Left ventricle myocardium inferior (tissue), 1 donor: ENCODE measurements at regions not wholly inside any gene's neighbourhood (a gene's known extent, or its start where the extent isn't known, plus 50 kb on each side); places are given as distances from the start of the nearest gene placed in this dataset.
"Not testable (repeated sequence)": the region's sequence is repeated elsewhere in the genome, so short reads cannot be mapped to it uniquely, and the experiment has no call there.

Experiments used
- DNase-seq: peaks from one replicate; pipeline ENCODE4 v3.0.0-alpha.2; 2020
- H3K27ac ChIP-seq: fragments of 200-600 bp; replicated peaks from 2 replicates; pipeline ENCODE4 v1.8.0; 2021
- H3K27me3 ChIP-seq: fragments of 200-600 bp; 2 replicates; pipeline ENCODE4 v1.8.0; 2021; ENCODE audit warnings: low read depth
- H3K36me3 ChIP-seq: fragments of 200-600 bp; 2 replicates; pipeline ENCODE4 v1.8.0; 2021
- H3K4me1 ChIP-seq: fragments of 200-600 bp; 2 replicates; pipeline ENCODE4 v1.8.0; 2021
- H3K4me3 ChIP-seq: fragments of 200-600 bp; 2 replicates; pipeline ENCODE4 v1.8.0; 2021; ENCODE audit warnings: mild to moderate bottlenecking, moderate library complexity
- H3K9me3 ChIP-seq: fragments of 200-600 bp; replicated peaks from 2 replicates; pipeline ENCODE4 v1.8.0; 2021
- intact Hi-C: fragments of 100-400 bp; cut with micrococcal nuclease; formaldehyde crosslinking; loops from one replicate; pipeline ENCODE4 v1.11.0; 2022
- TF ChIP-seq, protein P1 (sequence below): fragments of 200-600 bp; IDR thresholded peaks from 2 replicates; pipeline ENCODE4 v1.8.0; 2021; ENCODE audit warnings: antibody characterized with exemption, mild to moderate bottlenecking, borderline replicate concordance
- donor health status: DM: no; HTN: yes; CAD: no; lungs with severe emphysema.

DNA sequence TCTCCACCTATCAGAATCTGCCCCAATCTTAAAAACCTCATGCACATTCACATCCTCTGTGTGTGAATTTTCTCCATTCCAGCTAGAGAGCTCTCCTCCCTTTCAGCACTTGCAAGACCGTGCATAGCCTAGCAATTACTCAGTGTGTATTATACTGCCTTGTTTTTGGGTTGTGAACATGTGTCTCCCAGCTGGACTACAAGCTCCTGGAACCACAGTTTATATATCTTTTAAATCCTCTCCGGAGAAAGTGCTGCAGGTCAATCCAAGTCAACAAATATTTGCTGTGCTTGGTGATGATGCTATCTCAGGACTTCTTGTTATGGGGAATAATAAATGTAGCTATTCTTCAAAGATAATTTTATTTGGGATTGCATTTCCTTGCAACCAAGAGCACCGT is 58.2 kb upstream of the MEX3C start:
- Histone ChIP-seq H3K27me3 (no peaks in the 10 kb centered on the region), H3K27ac (no peak overlapping the region), H3K36me3 (no peaks in the 10 kb centered on the region), H3K4me3 (no peak overlapping the region), H3K9me3 (no peaks in the 10 kb centered on the region), H3K4me1 (peaks cover 10% of the 10 kb centered on the region)
- DNase-seq, result no peak
- TF ChIP-seq, protein P1, sequence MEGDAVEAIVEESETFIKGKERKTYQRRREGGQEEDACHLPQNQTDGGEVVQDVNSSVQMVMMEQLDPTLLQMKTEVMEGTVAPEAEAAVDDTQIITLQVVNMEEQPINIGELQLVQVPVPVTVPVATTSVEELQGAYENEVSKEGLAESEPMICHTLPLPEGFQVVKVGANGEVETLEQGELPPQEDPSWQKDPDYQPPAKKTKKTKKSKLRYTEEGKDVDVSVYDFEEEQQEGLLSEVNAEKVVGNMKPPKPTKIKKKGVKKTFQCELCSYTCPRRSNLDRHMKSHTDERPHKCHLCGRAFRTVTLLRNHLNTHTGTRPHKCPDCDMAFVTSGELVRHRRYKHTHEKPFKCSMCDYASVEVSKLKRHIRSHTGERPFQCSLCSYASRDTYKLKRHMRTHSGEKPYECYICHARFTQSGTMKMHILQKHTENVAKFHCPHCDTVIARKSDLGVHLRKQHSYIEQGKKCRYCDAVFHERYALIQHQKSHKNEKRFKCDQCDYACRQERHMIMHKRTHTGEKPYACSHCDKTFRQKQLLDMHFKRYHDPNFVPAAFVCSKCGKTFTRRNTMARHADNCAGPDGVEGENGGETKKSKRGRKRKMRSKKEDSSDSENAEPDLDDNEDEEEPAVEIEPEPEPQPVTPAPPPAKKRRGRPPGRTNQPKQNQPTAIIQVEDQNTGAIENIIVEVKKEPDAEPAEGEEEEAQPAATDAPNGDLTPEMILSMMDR, result no peak
- intact Hi-C loops, result no loop called here

DNA sequence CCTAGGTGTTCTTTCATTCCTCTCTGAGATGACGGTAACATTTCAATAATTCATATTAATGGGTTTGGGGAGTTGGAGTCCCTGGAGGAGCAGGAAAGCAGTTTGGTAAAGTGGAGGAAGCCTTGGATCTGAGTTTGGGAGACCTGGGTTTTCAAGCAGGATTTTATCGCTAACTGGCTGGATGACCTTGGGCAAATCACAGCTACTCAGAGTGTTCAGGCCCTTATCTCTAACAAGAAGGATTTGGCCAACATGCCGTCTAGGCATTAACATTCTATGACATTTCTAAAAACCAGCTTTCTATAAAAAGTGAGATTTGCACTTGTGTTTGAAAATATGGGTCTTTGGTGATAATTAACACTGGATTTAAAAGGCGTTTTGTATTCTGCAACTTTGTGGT is 59.7 kb upstream of the MEX3C start:
- Histone ChIP-seq H3K27me3 (no peaks in the 10 kb centered on the region), H3K4me1 (peaks cover 10% of the 10 kb centered on the region), H3K27ac (no peak overlapping the region), H3K36me3 (no peaks in the 10 kb centered on the region), H3K9me3 (no peaks in the 10 kb centered on the region), H3K4me3 (no peak overlapping the region)
- intact Hi-C loops, result no loop called here
- no peak for DNase-seq
- TF ChIP-seq, protein P1, result no peak

DNA sequence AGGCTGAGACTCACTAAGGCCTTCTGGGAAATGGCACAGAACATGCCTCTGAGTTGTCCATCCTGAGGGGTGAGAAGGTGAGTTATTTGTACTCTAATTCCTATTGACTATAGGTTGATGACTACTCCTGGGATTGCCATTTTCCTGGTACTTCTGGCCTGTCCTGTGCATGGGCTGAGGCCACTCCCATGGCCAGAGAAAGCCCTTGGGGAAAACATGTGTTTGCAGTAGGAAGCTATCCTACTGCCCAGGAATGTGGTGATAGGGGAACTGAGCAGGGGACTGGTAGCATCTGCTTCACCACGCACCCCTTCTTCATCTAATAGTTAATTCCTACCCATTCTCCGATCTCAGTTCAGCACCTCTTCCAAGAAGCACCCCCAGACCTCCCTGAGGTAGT is 62.6 kb upstream of the MEX3C start:
- Histone ChIP-seq H3K4me1 (peaks cover 10% of the 10 kb centered on the region), H3K27me3 (no peaks in the 10 kb centered on the region), H3K27ac (no peak overlapping the region), H3K4me3 (no peak overlapping the region), H3K36me3 (no peaks in the 10 kb centered on the region), H3K9me3 (no peaks in the 10 kb centered on the region)
- no peak for DNase-seq
- intact Hi-C loops, result no loop called here
- TF ChIP-seq, protein P1, result no peak

DNA sequence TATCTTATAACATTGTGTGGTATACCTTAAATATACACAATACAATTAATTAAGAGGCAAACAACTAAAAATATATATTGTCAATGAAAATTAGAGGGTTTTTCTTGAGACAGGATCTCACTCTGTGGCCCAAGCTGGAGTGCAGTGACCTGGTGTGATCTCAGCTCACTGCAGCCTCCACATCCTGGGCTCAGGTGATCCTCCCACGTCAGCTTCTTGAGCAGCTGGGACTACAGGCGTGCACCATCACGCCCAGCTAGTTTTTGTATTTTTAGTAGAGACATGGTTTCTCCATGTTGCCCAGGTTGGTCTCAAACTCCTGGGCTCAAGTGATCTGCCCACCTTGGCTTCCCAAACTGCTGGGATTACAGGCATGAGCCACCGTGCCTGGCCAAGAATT is 68.6 kb upstream of the MEX3C start:
- intact Hi-C loops, H3K27ac ChIP-seq, H3K36me3 ChIP-seq: not testable (repeated sequence)

DNA sequence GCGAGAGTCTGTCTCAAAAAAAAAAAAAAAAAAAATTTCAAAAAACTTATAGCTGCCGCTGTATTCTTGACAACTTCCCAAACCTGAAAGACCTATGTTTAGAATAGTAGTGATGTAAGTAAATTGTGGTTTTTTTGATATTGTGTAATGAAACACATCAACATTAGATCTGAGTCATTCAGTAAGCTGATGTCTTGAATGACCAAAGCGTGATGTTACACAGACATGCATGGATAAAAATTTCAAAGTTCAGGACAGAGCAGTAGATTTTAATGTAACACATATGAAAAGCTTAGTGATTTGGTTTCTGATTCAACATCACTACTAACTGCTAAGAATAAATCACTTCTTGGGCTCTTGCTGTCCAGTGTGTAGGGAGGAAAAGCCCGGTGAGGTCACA is 69.3 kb upstream of the MEX3C start:
- intact Hi-C loops, result no loop called here
- Histone ChIP-seq H3K27me3 (no peaks in the 10 kb centered on the region), H3K9me3 (no peaks in the 10 kb centered on the region), H3K36me3 (no peaks in the 10 kb centered on the region), H3K27ac (no peak overlapping the region), H3K4me3 (no peak overlapping the region), H3K4me1 (no peaks in the 10 kb centered on the region)
- no peak for DNase-seq
- TF ChIP-seq, protein P1, result no peak

More for the DNA sequence above, 68.6 kb upstream of the MEX3C start:
- not testable (repeated sequence) for H3K9me3 ChIP-seq, H3K27me3 ChIP-seq, H3K4me3 ChIP-seq, H3K4me1 ChIP-seq, DNase-seq

DNA sequence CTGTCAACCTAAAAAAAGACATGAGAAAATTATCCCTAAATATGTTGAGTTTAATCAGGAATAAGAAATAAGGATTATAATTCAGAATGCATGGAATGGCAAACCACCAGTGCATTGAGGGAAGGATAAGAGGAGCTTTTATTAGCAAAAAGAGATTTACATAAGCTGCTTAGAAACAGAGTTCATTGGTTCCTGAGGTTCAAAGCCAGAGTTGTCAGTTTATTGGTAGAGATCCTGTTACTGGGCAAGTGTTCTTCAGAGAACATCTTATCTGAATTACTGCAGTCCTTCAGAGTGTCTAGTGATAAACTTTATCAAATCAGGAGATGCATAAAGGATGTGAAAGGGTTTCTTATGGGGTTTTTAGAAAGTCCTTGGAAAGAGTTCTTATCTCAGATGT is 76.0 kb upstream of the MEX3C start:
- Histone ChIP-seq H3K36me3 (no peaks in the 10 kb centered on the region), H3K4me1 (peaks cover 9% of the 10 kb centered on the region), H3K4me3 (no peak overlapping the region), H3K9me3 (no peaks in the 10 kb centered on the region), H3K27ac (no peak overlapping the region), H3K27me3 (no peaks in the 10 kb centered on the region)
- DNase-seq, result no peak
- TF ChIP-seq, protein P1, result no peak
- intact Hi-C loops, result no loop called here
